HEK293 (cell line): ENCODE measurements at regions not wholly inside any gene's neighbourhood (a gene's known extent, or its start where the extent isn't known, plus 50 kb on each side); places are given as distances from the start of the nearest gene placed in this dataset.
A peak's percentile ranks its signal among the peaks of the same experiment; 100 is the strongest.

Experiments used
- CTCF ChIA-PET: fragments of 350-600 bp; formaldehyde crosslinking; extraction: SDS; loops from one replicate; lab custom pipeline; 2021; ENCODE audit warnings: antibody characterized with exemption; lab: Yijun Ruan, JAX
- POLR2A ChIA-PET: fragments of 300-600 bp; formaldehyde crosslinking; extraction: SDS; loops from one replicate; lab custom pipeline; 2020; ENCODE audit warnings: antibody characterized with exemption, inconsistent platforms; lab: Yijun Ruan, JAX
- H3K27ac ChIP-seq: fragments of 200-500 bp; sonication (Bioruptor generic); 2 replicates; pipeline ENCODE4 v1.5.1; 2014; ENCODE audit warnings: low read depth, low read length, control low read depth, inconsistent platforms; ENCODE audit errors: extremely low read depth
- H3K36me3 ChIP-seq, 2 experiments: fragments of 200-500 bp in 1 of 2; sonication (Bioruptor generic) in 1 of 2; 1 replicate in 1 of 2; 2 replicates in 1 of 2; pipeline ENCODE4 v1.5.1; 2014 to 2017; ENCODE audit warnings: inconsistent platforms in 2 of 2, low read length in 2 of 2; ENCODE audit not compliant: control insufficient read depth in 2 of 2, insufficient read depth in 1 of 2
- H3K4me1 ChIP-seq: fragments of 200-500 bp; sonication (Bioruptor generic); 2 replicates; pipeline ENCODE4 v1.5.1; 2014; ENCODE audit warnings: mild to moderate bottlenecking, low read length, inconsistent platforms; ENCODE audit not compliant: control insufficient read depth, insufficient read depth
- H3K4me3 ChIP-seq: 2 replicates; pipeline ENCODE4 v1.5.1; 2011; ENCODE audit warnings: low read depth, mild to moderate bottlenecking, control low read depth, low read length, moderate library complexity
- H3K9me3 ChIP-seq: fragments of 200-500 bp; sonication (Bioruptor generic); 2 replicates; pipeline ENCODE4 v1.5.1; 2014; ENCODE audit warnings: low read depth, low read length, inconsistent platforms; ENCODE audit not compliant: control insufficient read depth, insufficient read depth
- ELK4 ChIP-seq: IDR thresholded peaks from 2 replicates; pipeline ENCODE4 v1.6.1; 2011; ENCODE audit warnings: mild to moderate bottlenecking, low read depth, low read length, borderline replicate concordance
- INSM2 ChIP-seq: fragments of 450-650 bp; formaldehyde crosslinking; IDR thresholded peaks from 2 replicates; pipeline ENCODE4 v1.5.1; 2016; ENCODE audit warnings: missing biosample characterization, missing genetic modification characterization
- SCRT1 ChIP-seq: fragments of 450-650 bp; formaldehyde crosslinking; IDR thresholded peaks from 2 replicates; pipeline ENCODE4 v1.5.1; 2016; ENCODE audit warnings: missing biosample characterization, missing genetic modification characterization, borderline replicate concordance
- SCRT2 ChIP-seq: fragments of 450-650 bp; formaldehyde crosslinking; IDR thresholded peaks from 2 replicates; pipeline ENCODE4 v1.5.1; 2016; ENCODE audit warnings: missing biosample characterization, missing genetic modification characterization
- SP2 ChIP-seq: fragments of 450-650 bp; formaldehyde crosslinking; IDR thresholded peaks from 2 replicates; pipeline ENCODE4 v1.5.1; 2016; ENCODE audit warnings: missing biosample characterization, missing genetic modification characterization
- SP7 ChIP-seq: fragments of 450-650 bp; formaldehyde crosslinking; IDR thresholded peaks from 2 replicates; pipeline ENCODE4 v1.5.1; 2016; ENCODE audit warnings: missing biosample characterization, missing genetic modification characterization
- ZEB2 ChIP-seq: fragments of 450-650 bp; formaldehyde crosslinking; IDR thresholded peaks from 2 replicates; pipeline ENCODE4 v1.5.1; 2016; ENCODE audit warnings: missing biosample characterization, missing genetic modification characterization
- ZFHX2 ChIP-seq: fragments of 450-650 bp; formaldehyde crosslinking; conservative IDR thresholded peaks from 2 replicates; pipeline ENCODE4 v1.5.1; 2016; ENCODE audit warnings: missing biosample characterization, missing genetic modification characterization
- ZFP41 ChIP-seq: fragments of 450-650 bp; formaldehyde crosslinking; IDR thresholded peaks from 2 replicates; pipeline ENCODE4 v1.5.1; 2016; ENCODE audit warnings: missing biosample characterization, missing genetic modification characterization, borderline replicate concordance
- ZNF132 ChIP-seq: fragments of 450-650 bp; formaldehyde crosslinking; IDR thresholded peaks from 2 replicates; pipeline ENCODE4 v1.5.1; 2017; ENCODE audit warnings: missing biosample characterization, missing genetic modification characterization, borderline replicate concordance
- ZNF157 ChIP-seq: fragments of 450-650 bp; formaldehyde crosslinking; IDR thresholded peaks from 2 replicates; pipeline ENCODE4 v1.5.1; 2016; ENCODE audit warnings: missing biosample characterization, missing genetic modification characterization
- ZNF248 ChIP-seq: fragments of 450-650 bp; formaldehyde crosslinking; IDR thresholded peaks from 2 replicates; pipeline ENCODE4 v1.5.1; 2017; ENCODE audit warnings: missing biosample characterization, missing genetic modification characterization
- ZNF302 ChIP-seq: fragments of 450-650 bp; formaldehyde crosslinking; IDR thresholded peaks from 2 replicates; pipeline ENCODE4 v1.5.1; 2016; ENCODE audit warnings: missing biosample characterization, missing genetic modification characterization, low read depth
- ZNF311 ChIP-seq: fragments of 450-650 bp; formaldehyde crosslinking; IDR thresholded peaks from 2 replicates; pipeline ENCODE4 v1.5.1; 2017; ENCODE audit warnings: missing biosample characterization, missing genetic modification characterization, borderline replicate concordance
- ZNF324 ChIP-seq: fragments of 450-650 bp; formaldehyde crosslinking; IDR thresholded peaks from 2 replicates; pipeline ENCODE4 v1.5.1; 2016; ENCODE audit warnings: missing biosample characterization, missing genetic modification characterization
- ZNF354C ChIP-seq: fragments of 450-650 bp; formaldehyde crosslinking; IDR thresholded peaks from 2 replicates; pipeline ENCODE4 v1.5.1; 2016; ENCODE audit warnings: missing biosample characterization, missing genetic modification characterization, low read depth, borderline replicate concordance
- ZNF654 ChIP-seq: fragments of 450-650 bp; formaldehyde crosslinking; IDR thresholded peaks from 2 replicates; pipeline ENCODE4 v1.5.1; 2016; ENCODE audit warnings: low read depth, missing biosample characterization, missing genetic modification characterization
- ZNF664 ChIP-seq: fragments of 450-650 bp; formaldehyde crosslinking; IDR thresholded peaks from 2 replicates; pipeline ENCODE4 v1.5.1; 2016; ENCODE audit warnings: missing biosample characterization, missing genetic modification characterization
- ZNF792 ChIP-seq: fragments of 450-650 bp; formaldehyde crosslinking; IDR thresholded peaks from 2 replicates; pipeline ENCODE4 v1.5.1; 2016; ENCODE audit warnings: missing biosample characterization, missing genetic modification characterization

GRCh38 chrX:23612846-23613245, 54.4 kb upstream of the PRDX4 start:
- TF ChIP-seq ZNF302 = no peak
- no peak for TF ChIP-seq ZNF792 (tag by site-specific recombination)
- TF ChIP-seq ZEB2 = no peak
- no peak for TF ChIP-seq ELK4
- peak; percentile 63 for TF ChIP-seq SCRT2
- no peak for TF ChIP-seq ZNF354C (tag by site-specific recombination)
- no peak for TF ChIP-seq SP7 (tag by site-specific recombination)
- TF ChIP-seq ZNF324 (tag by site-specific recombination) = no peak
- TF ChIP-seq ZFP41 (tag by site-specific recombination) = no peak
- 0 out of 2 replicates have a peak, but pooled peaks have one; percentile 51 for TF ChIP-seq SCRT1 (tag by site-specific recombination)
- no peak for TF ChIP-seq ZNF157 (tag by site-specific recombination)
- no peak for TF ChIP-seq SP2 (tag by site-specific recombination)
- TF ChIP-seq INSM2 (tag by site-specific recombination) = no peak
- ChIA-PET POLR2A (no interaction called here), CTCF (no interaction called here)
- Histone ChIP-seq H3K27ac (no peak overlapping the region), H3K4me3 (no peak overlapping the region), H3K36me3 (no peaks in the 10 kb centered on the region), H3K9me3 (no peaks in the 10 kb centered on the region), H3K4me1 (no peaks in the 10 kb centered on the region)

GRCh38 chrX:23616361-23616760, 50.9 kb upstream of the PRDX4 start:
- no peaks in the 10 kb centered on the region for H3K4me1 ChIP-seq
- no peak overlapping the region for H3K27ac ChIP-seq
- H3K4me3 ChIP-seq = no peak overlapping the region
- no peaks in the 10 kb centered on the region for H3K36me3 ChIP-seq
- no peaks in the 10 kb centered on the region for H3K9me3 ChIP-seq
- POLR2A ChIA-PET = no interaction called here
- no peak for TF ChIP-seq ZNF311 (tag by site-specific recombination)
- no peak for TF ChIP-seq ZNF132 (tag by site-specific recombination)
- no peak for TF ChIP-seq ZNF248 (tag by site-specific recombination)
- TF ChIP-seq ZFHX2 (tag by site-specific recombination) = no peak
- peak; percentile 41 for TF ChIP-seq ZNF654 (tag by site-specific recombination)
- TF ChIP-seq INSM2 (tag by site-specific recombination) = no peak
- TF ChIP-seq ZNF664 (tag by site-specific recombination) = 0 out of 2 replicates have a peak, but pooled peaks have one; percentile 10
- TF ChIP-seq, all 188 proteins: peak for 2
- CTCF ChIA-PET = interaction anchor here (0.5 to 3.0 kb wide), 8 partner anchors 9 to 1632 kb away, joined by 3 to 19 read pairs (median 4); no protein-coding TSS in a partner anchor
